LNCAP (cell line): ENCODE measurements at regions not wholly inside any gene's neighbourhood (a gene's known extent, or its start where the extent isn't known, plus 50 kb on each side); places are given as distances from the start of the nearest gene placed in this dataset.

Experiments
- CTCF ChIP-seq: fragments of 450-650 bp; IDR thresholded peaks from 2 replicates; pipeline ENCODE4 v1.5.1; 2017; ENCODE audit warnings: mild to moderate bottlenecking

DNA sequence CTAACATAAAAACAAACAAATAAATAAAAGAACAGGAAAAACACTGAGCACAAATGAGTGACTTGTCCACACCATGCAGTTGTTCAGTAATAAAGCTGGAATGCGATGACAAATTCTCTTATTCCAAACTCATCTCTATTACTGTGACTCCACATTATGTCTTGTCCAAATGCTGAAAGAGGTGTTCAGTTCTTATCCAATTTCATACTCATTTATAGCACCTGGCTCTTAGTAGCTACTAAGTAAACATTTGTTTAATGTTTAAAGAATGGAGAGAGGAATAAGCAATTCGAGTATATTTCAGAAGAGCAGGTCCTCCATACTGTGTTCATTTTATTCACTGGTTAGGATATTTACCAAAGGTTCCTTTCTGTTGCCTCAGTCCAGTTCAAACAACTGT is 439.0 kb upstream of the JAG1 start:
- TF ChIP-seq CTCF, result no peak

GRCh38 chr20:11114382-11114781 is 440.6 kb upstream of the JAG1 start:
- TF ChIP-seq CTCF, result no peak

- no peak for TF ChIP-seq CTCF
Observed at GRCh38 chr20:11117808-11118528, 444.2 kb upstream of the JAG1 start.

DNA sequence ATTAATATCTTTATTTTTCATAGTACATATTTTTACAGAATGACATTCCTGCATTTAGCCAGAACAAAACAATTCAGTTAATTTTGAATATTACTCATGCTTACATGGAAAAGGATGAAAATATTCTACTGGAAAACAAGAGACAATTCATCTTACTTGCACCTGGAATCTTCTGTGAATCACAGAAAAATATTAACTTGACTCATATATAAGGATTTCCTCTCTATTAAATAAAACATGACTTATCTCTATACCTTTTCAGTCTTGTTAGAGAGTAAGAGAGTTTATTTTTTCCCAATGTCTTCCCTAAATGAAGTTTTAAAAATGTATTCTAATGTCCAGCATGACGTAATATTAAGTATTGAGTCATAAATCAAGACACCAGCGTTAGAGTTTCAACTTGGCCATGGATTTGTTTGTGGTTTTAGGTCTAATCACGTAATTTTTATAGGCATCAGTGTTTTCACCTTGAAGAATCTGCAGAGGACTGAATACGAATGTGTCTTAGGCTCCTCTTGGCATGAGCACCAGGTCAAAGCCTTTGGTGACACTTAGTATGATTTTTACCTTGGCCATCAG is 445.1 kb upstream of the JAG1 start:
- no peak for TF ChIP-seq CTCF

DNA sequence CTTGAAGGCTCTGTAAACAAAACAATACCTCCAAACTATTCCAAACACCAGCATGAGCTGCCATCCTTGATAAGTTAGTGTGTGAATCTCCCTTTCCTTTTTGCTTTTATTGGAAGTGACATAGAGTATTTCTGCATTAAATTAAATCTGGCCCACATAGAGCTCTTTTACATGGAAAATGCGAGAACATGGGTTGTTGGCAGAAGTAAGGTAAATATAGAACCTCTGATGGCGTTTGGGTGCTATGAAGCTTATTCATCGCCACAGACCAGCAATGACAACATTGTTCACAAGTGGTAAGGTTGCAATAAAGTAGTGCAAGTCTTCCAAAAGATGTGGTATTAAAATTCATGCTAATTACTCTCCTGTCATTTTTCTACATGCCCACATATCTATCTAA is 445.8 kb upstream of the JAG1 start:
- TF ChIP-seq CTCF, result no peak

DNA sequence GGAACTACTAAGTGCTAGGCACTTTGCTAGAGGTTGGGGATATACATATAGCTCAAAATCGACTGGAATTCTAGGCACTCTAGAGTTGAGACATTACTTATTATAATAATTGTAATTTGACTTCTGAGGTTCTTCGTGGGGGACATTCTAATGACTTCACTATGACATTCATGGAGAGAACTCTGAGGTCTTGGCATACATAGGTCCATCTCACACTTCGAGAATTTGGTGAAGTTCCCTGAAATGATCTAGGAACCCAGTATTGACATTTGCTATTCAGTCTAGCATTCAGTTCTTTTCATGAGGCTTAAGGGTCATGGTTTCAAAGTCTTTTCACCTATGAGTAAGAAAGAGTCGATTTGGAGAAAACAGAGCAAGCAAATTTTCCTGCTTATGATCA is 446.6 kb upstream of the JAG1 start:
- no peak for TF ChIP-seq CTCF

DNA sequence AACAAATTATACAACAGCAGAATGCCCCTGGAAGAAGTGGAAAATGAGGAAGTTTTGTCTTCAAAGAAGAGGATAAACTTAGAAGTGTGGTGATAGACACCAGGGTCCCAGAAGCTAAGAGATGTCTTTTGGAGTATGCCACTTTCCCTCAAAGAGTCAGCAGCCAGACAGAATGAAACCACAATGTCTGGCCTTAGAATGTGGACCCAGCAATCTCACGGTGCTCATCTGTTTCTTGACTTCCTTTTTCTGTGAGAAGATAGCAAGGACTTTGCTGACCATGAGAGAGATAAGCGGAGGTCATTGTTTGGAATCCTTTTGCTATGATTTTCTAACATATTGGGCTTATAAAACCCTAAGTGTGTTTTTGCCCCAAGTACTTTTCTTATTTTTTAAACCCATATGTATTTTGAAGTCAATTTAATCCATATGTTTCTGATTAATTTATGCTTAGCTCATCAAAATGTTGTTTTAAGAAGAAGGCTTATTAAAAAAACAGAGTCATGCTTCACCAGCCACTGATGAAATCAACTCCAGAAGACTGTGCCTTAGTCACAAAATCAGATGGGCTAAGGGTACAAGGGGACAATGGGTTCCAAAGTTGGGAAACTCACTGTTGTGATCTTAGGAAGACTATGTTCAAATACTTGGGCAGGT is 451.2 kb upstream of the JAG1 start:
- no peak for TF ChIP-seq CTCF
